Right hindlimb (tissue), 1 donor: ENCODE measurements at regions not wholly inside any gene's neighbourhood (a gene's known extent, or its start where the extent isn't known, plus 50 kb on each side); places are given as distances from the start of the nearest gene placed in this dataset.
"Not testable (repeated sequence)": the region's sequence is repeated elsewhere in the genome, so short reads cannot be mapped to it uniquely, and the experiment has no call there.

Experiments
- DNase-seq: peaks from one replicate; pipeline ENCODE4 v3.0.0-alpha.2; 2018

DNA sequence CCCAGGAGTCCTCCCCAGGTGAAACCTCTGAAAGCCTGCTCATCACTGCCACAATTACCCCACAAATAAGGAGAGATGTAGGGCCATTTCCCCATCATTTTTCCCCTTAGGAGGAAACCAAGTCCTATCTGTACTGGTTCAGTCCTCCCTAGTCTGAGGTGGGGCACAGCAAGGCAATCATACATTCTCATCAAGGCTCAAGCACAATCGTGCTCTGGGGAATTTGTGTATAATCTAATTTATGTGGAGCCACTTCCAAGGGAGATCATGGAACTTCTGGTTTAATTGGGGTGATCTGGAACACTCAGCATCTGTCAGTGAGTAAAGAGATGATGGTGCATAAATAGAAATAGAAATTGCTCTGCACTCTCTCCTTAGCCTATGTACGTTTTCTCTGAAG, 546.9 kb downstream of the IGSF11 start:
- DNase-seq = no peak

GRCh38 chr3:118488732-118489131, 545.9 kb downstream of the IGSF11 start:
- no peak for DNase-seq

- DNase-seq = no peak
Observed at GRCh38 chr3:118495206-118495605, 539.4 kb downstream of the IGSF11 start.

DNA sequence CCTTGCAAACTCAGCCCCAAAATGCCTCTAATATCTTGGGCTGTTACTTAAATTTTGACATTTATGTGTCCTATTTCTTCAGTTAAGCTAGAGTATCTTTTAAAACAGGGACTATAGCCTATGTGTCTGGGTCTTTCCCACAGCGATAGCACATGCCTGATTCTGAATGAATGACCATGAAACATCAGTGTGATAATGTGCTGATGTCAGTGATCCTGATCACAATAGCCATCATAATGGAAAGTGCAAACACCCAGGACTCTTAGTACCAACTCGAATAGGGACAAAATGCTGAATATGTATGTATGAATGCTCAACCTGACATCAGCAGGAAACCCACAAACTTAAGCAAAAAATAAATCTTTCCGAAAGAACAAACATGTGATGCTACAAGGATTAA, 537.4 kb downstream of the IGSF11 start:
- DNase-seq = no peak

DNA sequence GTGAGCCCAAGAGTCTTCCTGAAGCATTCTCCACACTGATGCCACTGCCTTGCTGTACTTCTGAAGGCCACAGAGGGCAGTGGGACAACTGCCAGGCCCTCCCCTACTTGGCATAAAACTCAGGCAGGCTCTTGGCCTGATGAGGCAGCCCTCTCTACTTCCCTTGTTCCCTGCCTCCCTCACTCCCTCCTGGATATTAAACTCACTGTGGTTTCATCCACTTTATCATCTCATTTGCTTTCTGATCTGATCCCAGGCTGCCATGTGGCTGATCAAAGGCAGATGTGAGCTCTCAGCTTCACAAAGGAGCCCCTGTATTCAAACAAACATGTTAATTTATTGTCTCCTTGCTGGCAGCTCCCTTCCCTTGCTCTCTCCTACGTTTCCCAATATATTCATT, 533.5 kb downstream of the IGSF11 start:
- peak; percentile 49 for DNase-seq

GRCh38 chr3:118504906-118505305, 529.7 kb downstream of the IGSF11 start:
- DNase-seq = no peak

- DNase-seq = no peak
Observed at GRCh38 chr3:118505784-118506183, 528.9 kb downstream of the IGSF11 start.

DNA sequence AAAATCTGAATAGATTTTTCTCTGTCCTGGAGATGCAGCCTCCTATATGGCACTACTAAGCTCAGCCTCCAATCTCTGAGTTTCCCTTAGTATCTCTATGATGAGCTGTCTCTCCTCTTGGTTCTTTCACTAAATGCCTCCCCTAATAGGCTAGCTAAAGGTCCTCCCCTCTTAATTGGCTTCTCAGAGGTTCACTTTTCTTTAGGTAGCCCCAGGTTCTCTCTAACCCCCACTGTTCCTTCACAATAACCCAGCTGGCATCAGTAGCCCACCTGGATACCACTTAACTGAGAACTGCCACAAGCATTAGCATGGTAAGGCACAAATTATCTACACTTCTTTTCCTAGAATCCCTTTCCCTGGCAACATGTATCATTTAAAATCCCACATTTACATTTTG, 523.2 kb downstream of the IGSF11 start:
- no peak for DNase-seq

- no peak for DNase-seq
Observed at GRCh38 chr3:118512301-118512700, 522.3 kb downstream of the IGSF11 start.

DNA sequence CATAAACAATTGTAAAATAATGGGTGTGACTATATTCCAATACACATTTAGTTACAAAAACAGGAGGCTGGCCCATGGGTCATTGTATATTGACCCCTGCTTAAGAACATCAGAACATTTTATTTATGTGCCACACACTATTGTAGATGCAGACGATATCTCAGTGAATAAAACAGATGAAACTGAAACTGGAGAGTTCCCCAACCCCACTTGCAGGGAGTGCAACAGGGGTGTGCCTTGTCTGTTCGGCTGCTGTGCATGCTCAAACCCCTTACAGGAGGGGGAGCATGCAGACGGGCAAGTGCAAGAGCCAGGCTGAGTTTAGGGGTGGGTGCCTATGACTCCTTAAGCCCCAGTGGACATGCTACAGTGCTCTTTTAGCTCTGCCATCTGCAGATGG, 509.6 kb downstream of the IGSF11 start:
- DNase-seq = no peak

DNA sequence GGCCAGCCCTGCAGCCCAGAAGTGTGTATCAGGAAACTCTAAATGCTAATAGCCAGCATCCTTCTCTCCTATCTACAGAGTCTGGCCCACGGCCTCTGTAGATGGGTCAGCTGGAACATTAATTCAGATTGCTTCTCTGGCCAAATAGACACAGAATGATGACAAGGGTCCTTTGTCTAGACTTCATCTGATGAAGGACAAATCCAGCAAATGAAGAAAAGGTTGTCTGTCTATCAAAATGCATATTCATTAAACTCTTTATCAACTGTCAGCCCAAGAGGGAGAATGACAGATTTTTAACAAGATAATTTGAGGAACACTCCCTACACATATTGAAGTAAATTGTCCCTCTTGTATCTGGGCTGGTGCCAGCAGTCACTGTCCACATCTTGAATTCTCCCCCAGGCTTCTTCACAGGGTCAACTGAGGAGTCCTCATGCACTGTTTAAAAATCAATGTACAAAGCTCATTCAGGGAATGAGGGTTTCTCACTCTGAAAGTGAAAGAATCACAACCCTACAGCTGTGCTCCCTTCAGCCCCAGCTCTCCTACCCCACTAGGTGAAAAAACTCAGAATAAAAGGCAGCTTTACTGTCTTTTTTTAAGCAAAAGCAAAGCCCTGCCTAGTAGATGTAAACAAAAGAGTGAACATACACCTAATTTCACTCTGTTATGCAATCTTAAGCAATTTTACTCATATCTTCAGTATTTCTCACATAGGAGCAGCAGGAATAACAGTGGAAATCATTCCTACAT, 507.7 kb downstream of the IGSF11 start:
- no peak for DNase-seq

DNA sequence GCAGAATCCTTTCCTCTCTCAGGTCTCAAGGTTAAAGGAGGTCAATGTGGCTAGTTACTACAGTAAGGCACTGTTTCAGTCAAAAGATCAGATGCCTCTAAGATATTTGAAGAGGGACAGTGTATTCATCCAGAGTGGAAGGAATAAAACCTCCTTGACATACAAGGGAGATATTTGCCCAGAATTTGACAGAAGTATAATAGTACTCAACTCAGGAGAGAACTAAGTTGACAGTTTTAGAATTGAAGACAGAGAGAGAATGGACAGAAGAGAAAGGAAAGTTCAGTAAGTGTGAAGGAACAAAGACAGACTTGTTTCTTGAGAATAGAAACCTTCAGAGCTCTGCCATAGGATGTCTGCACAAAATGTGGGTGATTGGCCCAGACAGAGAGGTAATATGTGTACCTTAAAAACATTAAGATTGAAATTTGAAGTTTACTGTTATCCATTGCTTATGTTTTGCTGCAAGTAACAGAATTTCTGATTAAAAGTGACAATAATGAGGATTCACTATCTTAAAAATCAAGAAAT, 507.1 kb downstream of the IGSF11 start:
- DNase-seq = no peak

DNA sequence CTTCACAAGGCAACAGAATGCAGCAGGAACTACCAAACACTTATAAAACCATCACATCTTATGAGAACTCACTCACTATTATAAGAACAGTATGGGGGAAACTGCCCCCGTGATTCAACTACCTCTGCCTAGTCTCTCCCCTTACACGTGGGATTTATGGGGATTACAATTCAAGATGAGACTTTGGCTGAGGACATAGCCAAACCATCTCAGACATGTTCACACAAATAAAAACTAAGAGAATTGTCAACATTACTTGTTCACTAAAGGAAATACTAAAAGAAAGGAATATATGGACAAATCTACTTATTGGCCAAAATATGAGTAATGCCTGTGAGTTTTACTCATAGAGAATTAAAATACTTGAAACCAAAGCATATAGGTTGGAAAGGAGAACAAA, 505.1 kb downstream of the IGSF11 start:
- no peak for DNase-seq

DNA sequence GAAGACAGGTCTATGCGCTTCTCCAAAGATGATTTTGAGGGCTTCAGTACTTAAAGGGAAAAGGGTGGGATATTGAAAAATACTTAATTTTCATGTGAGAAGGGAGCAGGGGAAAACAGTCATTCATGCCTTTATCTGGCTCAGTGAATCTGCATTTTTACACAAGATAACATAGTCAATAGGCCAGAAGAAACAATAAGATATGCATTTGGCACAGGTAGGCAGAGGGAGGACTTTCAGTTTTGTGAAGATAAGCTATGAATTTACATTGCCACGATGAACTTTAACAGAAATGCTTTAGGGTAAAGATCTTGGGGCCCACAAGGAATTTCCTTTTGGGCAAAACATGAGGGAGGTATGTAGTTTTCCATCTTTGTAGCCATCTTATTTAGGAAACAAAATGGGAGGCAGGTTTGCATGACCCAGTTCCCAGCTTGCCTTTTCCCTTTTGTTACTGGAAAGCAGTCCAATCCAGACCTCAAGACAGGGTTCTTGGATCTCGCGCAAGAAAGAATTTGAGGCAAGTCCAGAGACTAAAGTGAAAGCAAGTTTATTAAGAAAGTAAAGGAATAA, 504.2 kb downstream of the IGSF11 start:
- no peak for DNase-seq

DNA sequence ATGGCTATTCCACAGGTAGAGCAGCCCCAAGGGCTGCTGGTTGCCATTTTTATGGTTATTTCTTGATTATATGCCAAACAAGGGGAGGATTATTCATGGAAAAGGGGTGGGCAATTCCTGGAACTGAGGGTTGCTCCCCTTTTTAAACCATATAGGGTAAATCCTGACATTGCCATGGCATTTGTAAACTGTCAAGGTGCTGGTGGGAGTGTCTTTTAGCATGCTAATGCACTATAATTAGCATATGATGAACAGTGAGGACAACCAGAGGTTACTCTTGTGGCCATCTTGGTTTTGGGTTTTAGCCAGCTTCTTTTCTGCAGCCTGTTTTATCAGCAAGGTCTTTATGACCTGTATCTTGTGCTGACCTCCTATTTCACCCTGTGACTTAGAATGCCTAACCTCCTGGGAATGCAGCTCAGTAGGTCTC, 503.7 kb downstream of the IGSF11 start:
- DNase-seq = not testable (repeated sequence)

DNA sequence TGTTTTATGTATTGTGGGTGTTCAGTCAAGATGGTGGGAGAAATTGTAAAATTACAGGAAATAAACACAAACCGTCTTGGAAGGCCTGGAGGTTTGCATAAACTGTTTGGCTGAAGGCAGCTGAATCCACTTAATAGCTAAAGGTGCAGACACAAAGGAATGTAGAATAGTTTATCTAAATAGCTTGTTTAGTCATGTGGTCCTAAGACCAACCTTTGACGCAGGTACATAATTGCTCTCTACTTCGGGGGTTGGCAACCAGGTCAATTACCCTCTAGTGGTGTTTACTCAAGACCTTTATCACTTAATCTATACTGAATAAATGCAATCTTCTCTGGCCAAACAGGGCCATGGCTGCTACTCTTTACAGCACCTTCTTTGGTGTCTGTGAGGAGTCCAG, 502.8 kb downstream of the IGSF11 start:
- DNase-seq = no peak

- no peak for DNase-seq
Observed at GRCh38 chr3:118533676-118534075, 501.0 kb downstream of the IGSF11 start.

DNA sequence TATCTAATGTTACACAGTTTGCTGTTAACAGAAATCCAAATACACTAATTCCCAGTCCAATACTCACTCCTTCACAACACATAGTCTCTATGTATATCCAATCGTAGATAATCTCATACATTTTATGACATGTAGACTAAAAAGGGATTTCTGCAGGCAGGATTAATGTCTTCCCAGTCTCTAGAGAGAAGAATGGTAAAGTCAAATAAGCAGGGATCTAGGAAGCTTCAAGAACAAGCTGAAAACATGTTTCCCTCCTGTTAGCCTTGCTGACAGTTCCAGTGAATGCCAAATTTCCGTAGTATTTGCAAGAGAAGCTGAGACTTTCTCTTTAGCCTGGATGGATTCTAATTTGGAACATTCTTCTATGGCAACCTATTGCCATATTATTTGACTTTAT, 500.1 kb downstream of the IGSF11 start:
- DNase-seq = no peak

- DNase-seq = no peak
Observed at GRCh38 chr3:118536764-118537163, 497.9 kb downstream of the IGSF11 start.

- no peak for DNase-seq
Observed at GRCh38 chr3:118537454-118537853, 497.2 kb downstream of the IGSF11 start.

DNA sequence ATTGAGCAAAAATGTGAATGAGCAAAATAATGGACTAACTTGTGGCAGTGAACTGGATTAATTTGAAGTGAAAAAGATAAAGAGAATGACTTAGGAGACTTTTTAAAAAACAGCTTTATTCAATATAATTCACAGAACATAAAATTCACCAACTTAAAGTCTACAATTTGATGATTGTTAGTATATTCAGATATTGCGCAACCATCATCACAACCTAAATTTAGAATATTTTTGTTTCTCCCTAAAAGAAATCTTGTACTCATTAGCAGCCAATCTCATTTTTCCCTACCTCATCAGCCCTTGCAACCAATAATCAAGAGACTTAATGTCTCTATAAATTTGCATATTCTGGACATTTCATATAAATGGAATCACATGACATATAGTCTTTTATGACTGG, 496.5 kb downstream of the IGSF11 start:
- DNase-seq = no peak

- not testable (repeated sequence) for DNase-seq
Observed at GRCh38 chr3:118539820-118540447, 494.7 kb downstream of the IGSF11 start.

- not testable (repeated sequence) for DNase-seq
Observed at GRCh38 chr3:118540448-118540821, 494.2 kb downstream of the IGSF11 start.

GRCh38 chr3:118540826-118541225, 493.8 kb downstream of the IGSF11 start:
- no peak for DNase-seq
